WTC11 (cell line): ENCODE measurements at regions not wholly inside any gene's neighbourhood (a gene's known extent, or its start where the extent isn't known, plus 50 kb on each side); places are given as distances from the start of the nearest gene placed in this dataset.

Source experiments
- ATAC-seq: fragments of 200-7000 bp; cut with Tn5 transposase; 2 replicates; pipeline ENCODE4 v1.10.0; 2021; ENCODE audit warnings: mild to moderate bottlenecking, moderate library complexity
- CTCF ChIA-PET: fragments of 300-600 bp; sonication (Branson Sonifier 250); formaldehyde crosslinking; loops from one replicate; lab custom pipeline; 2021; ENCODE audit warnings: antibody characterized with exemption; lab: Charles Lee
- POLR2A ChIA-PET: fragments of 350-600 bp; sonication (Branson Sonifier 250); formaldehyde crosslinking; loops from one replicate; lab custom pipeline; 2021; ENCODE audit warnings: antibody characterized with exemption; lab: Charles Lee
- DNase-seq: peaks from one replicate; pipeline ENCODE4 v3.0.0; 2021; ENCODE audit warnings: low spot score
- H3K27ac Mint-ChIP-seq: 2 replicates; pipeline ENCODE4 v1.8.0; 2021; ENCODE audit warnings: mixed read lengths
- H3K27me3 Mint-ChIP-seq: 2 replicates; pipeline ENCODE4 v1.8.0; 2021; ENCODE audit warnings: low read depth, mild to moderate bottlenecking, moderate library complexity, mixed read lengths
- H3K36me3 Mint-ChIP-seq: 2 replicates; pipeline ENCODE4 v1.8.0; 2021; ENCODE audit warnings: mixed read lengths
- H3K4me1 Mint-ChIP-seq: 2 replicates; pipeline ENCODE4 v1.8.0; 2022; ENCODE audit warnings: mixed read lengths
- H3K4me3 Mint-ChIP-seq: 2 replicates; pipeline ENCODE4 v1.8.0; 2021; ENCODE audit warnings: mild to moderate bottlenecking, moderate library complexity, mixed read lengths
- H3K9me3 Mint-ChIP-seq: 2 replicates; pipeline ENCODE4 v1.8.0; 2021; ENCODE audit warnings: mixed read lengths
- AR ChIP-seq: fragments of 250-450 bp; sonication (Bioruptor Pico); IDR thresholded peaks from 2 replicates; pipeline ENCODE4 v1.9.0; 2021; ENCODE audit warnings: mild to moderate bottlenecking
- ATF1 ChIP-seq: sonication (generic); formaldehyde crosslinking; IDR thresholded peaks from 2 replicates; pipeline ENCODE4 v1.8.1; 2023; ENCODE audit warnings: mild to moderate bottlenecking, moderate library complexity, missing genetic modification reagents
- CTCF ChIP-seq: fragments of 200-600 bp; IDR thresholded peaks from 2 replicates; pipeline ENCODE4 v1.8.0; 2022; ENCODE audit warnings: antibody characterized with exemption
- E2F4 ChIP-seq: sonication (generic); formaldehyde crosslinking; IDR thresholded peaks from 2 replicates; pipeline ENCODE4 v1.8.1; 2022; ENCODE audit warnings: low read depth, mild to moderate bottlenecking, moderate library complexity, missing genetic modification reagents, borderline replicate concordance
- ETV6 ChIP-seq: sonication (generic); formaldehyde crosslinking; IDR thresholded peaks from 2 replicates; pipeline ENCODE4 v1.8.1; 2022; ENCODE audit warnings: mild to moderate bottlenecking, missing genetic modification reagents
- GTF2I ChIP-seq: fragments of 250-450 bp; sonication (Bioruptor Pico); conservative IDR thresholded peaks from 2 replicates; pipeline ENCODE4 v1.4.0; 2021; ENCODE audit warnings: mild to moderate bottlenecking
- HMGA2 ChIP-seq: fragments of 250-450 bp; sonication (Bioruptor Pico); IDR thresholded peaks from 2 replicates; pipeline ENCODE4 v1.4.0; 2021; ENCODE audit warnings: mild to moderate bottlenecking, moderate library complexity
- HMGXB4 ChIP-seq: sonication (generic); formaldehyde crosslinking; IDR thresholded peaks from 2 replicates; pipeline ENCODE4 v1.8.1; 2023; ENCODE audit warnings: mild to moderate bottlenecking, moderate library complexity, missing genetic modification reagents
- NFE2L1 ChIP-seq: sonication (generic); formaldehyde crosslinking; IDR thresholded peaks from 2 replicates; pipeline ENCODE4 v1.8.1; 2023; ENCODE audit warnings: missing genetic modification reagents
- NFYB ChIP-seq: sonication (generic); formaldehyde crosslinking; conservative IDR thresholded peaks from 2 replicates; pipeline ENCODE4 v1.8.0; 2022; ENCODE audit warnings: low read depth, missing genetic modification reagents
- SMAD4 ChIP-seq: sonication (generic); formaldehyde crosslinking; IDR thresholded peaks from 2 replicates; pipeline ENCODE4 v1.8.0; 2022; ENCODE audit warnings: mild to moderate bottlenecking, missing genetic modification reagents
- TCF7 ChIP-seq: sonication (generic); formaldehyde crosslinking; IDR thresholded peaks from 2 replicates; pipeline ENCODE4 v1.8.0; 2022; ENCODE audit warnings: mild to moderate bottlenecking, low read depth, missing genetic modification reagents, moderate library complexity
- TEAD4 ChIP-seq: sonication (generic); formaldehyde crosslinking; IDR thresholded peaks from 2 replicates; pipeline ENCODE4 v1.8.0; 2022; ENCODE audit warnings: mild to moderate bottlenecking, missing genetic modification reagents
- ZBTB21 ChIP-seq: sonication (generic); formaldehyde crosslinking; IDR thresholded peaks from 2 replicates; pipeline ENCODE4 v1.8.1; 2023; ENCODE audit warnings: mild to moderate bottlenecking, missing genetic modification reagents, borderline replicate concordance
- ZNF121 ChIP-seq: sonication (generic); formaldehyde crosslinking; IDR thresholded peaks from 2 replicates; pipeline ENCODE4 v1.8.0; 2023; ENCODE audit warnings: missing genetic modification reagents
- ZNF138 ChIP-seq: sonication (generic); formaldehyde crosslinking; conservative IDR thresholded peaks from 2 replicates; pipeline ENCODE4 v1.8.1; 2022; ENCODE audit warnings: mild to moderate bottlenecking, moderate library complexity, missing genetic modification reagents
- ZNF532 ChIP-seq: fragments of 250-450 bp; sonication (Bioruptor Pico); IDR thresholded peaks from 2 replicates; pipeline ENCODE4 v1.9.0; 2021; ENCODE audit warnings: mild to moderate bottlenecking, borderline replicate concordance
- ZSCAN18 ChIP-seq: fragments of 250-450 bp; sonication (Bioruptor Pico); IDR thresholded peaks from 2 replicates; pipeline ENCODE4 v2.1.2; 2022; ENCODE audit warnings: mild to moderate bottlenecking, moderate library complexity

GRCh38 chr5:27462936-27463335 lies 424.6 kb upstream of the CDH9 start:
- peaks cover 9% of the 10 kb centered on the region for H3K4me1 Mint-ChIP-seq
- ATAC-seq (no peak), DNase-seq (no peak)
- ChIA-PET CTCF (no interaction called here), POLR2A (no interaction called here)
- H3K36me3 Mint-ChIP-seq = peaks cover 9% of the 10 kb centered on the region
- TF ChIP-seq ZNF121 (CRISPR knock-in tag) (no peak), ZNF532 (no peak), AR (CRISPR knock-in tag) (no peak), HMGXB4 (CRISPR knock-in tag) (no peak), TEAD4 (no peak), GTF2I (CRISPR knock-in tag) (no peak), HMGA2 (CRISPR knock-in tag) (no peak), SMAD4 (CRISPR knock-in tag) (no peak), NFYB (CRISPR knock-in tag) (no peak), ZNF138 (CRISPR knock-in tag) (no peak), TCF7 (CRISPR knock-in tag) (no peak), CTCF (no peak), ZSCAN18 (CRISPR knock-in tag) (no peak), ETV6 (CRISPR knock-in tag) (no peak), E2F4 (CRISPR knock-in tag) (no peak), NFE2L1 (CRISPR knock-in tag) (no peak), ZBTB21 (no peak), ATF1 (CRISPR knock-in tag) (no peak)
- no peaks in the 10 kb centered on the region for H3K27me3 Mint-ChIP-seq
- H3K9me3 Mint-ChIP-seq = peaks cover 34% of the 10 kb centered on the region
- no peak overlapping the region for H3K27ac Mint-ChIP-seq
- no peak overlapping the region for H3K4me3 Mint-ChIP-seq
